Lung (tissue), 11 donors: ENCODE measurements at regions not wholly inside any gene's neighbourhood (a gene's known extent, or its start where the extent isn't known, plus 50 kb on each side); places are given as distances from the start of the nearest gene placed in this dataset.

Source experiments
- ATAC-seq: fragments of 200-7000 bp; cut with Tn5 transposase; one replicate; pipeline ENCODE4 v1.9.1; 2020; ENCODE audit warnings: moderate number of reproducible peaks; ENCODE audit not compliant: insufficient read depth, low FRiP score
- DNase-seq, 3 donors: peaks; one replicate each; pipeline ENCODE4 v3.0.0-alpha.2; 2013 to 2017
- H3K27ac ChIP-seq, 2 donors: one replicate each; pipeline ENCODE4 v1.5.1; 2013; ENCODE audit warnings: mild to moderate bottlenecking in 2 of 2, moderate library complexity in 2 of 2, control low read depth in 1 of 2, inconsistent platforms in 1 of 2, low read depth in 1 of 2, low read length in 1 of 2
- H3K27me3 ChIP-seq, 3 donors: one replicate each; pipeline ENCODE4 v1.5.1; 2013; ENCODE audit warnings: low read length in 2 of 3; ENCODE audit not compliant: control insufficient read depth in 3 of 3, insufficient read depth in 3 of 3
- H3K36me3 ChIP-seq, 4 donors: one replicate each; pipeline ENCODE4 v1.5.1; 2013; ENCODE audit warnings: low read length in 4 of 4, mild to moderate bottlenecking in 1 of 4, moderate library complexity in 1 of 4; ENCODE audit not compliant: control insufficient read depth in 4 of 4, insufficient read depth in 4 of 4
- H3K4me1 ChIP-seq, 5 donors: one replicate each; pipeline ENCODE4 v1.5.1; 2013; ENCODE audit warnings: low read length in 5 of 5, mild to moderate bottlenecking in 2 of 5, moderate library complexity in 1 of 5; ENCODE audit not compliant: control insufficient read depth in 5 of 5, insufficient read depth in 5 of 5
- H3K4me3 ChIP-seq: one replicate; pipeline ENCODE4 v1.5.1; 2013; ENCODE audit warnings: mild to moderate bottlenecking, control low read depth, moderate library complexity
- H3K9ac ChIP-seq, 2 donors: one replicate each; pipeline ENCODE4 v1.5.1; 2013; ENCODE audit warnings: low read length in 2 of 2, control low read depth in 1 of 2; ENCODE audit not compliant: insufficient read depth in 1 of 2
- H3K9me3 ChIP-seq, 4 donors: one replicate each; pipeline ENCODE4 v1.5.1; 2013; ENCODE audit warnings: low read length in 3 of 4, mild to moderate bottlenecking in 1 of 4, moderate library complexity in 1 of 4; ENCODE audit not compliant: control insufficient read depth in 4 of 4, insufficient read depth in 3 of 4
- CTCF ChIP-seq: IDR thresholded peaks from 2 replicates; pipeline ENCODE4 v1.5.1; 2012; ENCODE audit warnings: mild to moderate bottlenecking; ENCODE audit errors: control extremely low read depth, extremely low read depth
- WGBS, 2 donors: extraction: QIAGEN DNeasy Blood & Tissue Kit; methylation state at CpG; one replicate each; pipeline ENCODE4 v1.1.7; 2013; 5-methylcytosine and 5-hydroxymethylcytosine counted together
- donor health status: control.
- donor health status: control.
- donor health status: Bipolar disorder and iron deficiency.
- donor health status: healthy.
- donor health status: DM: yes; HTN: yes; CAD: no.

GRCh38 chr5:29744618-29745017, 1448.9 kb upstream of the CDH6 start:
- no peaks in the 10 kb centered on the region for H3K27me3 ChIP-seq
- H3K36me3 ChIP-seq = no peaks in the 10 kb centered on the region
- no peaks in the 10 kb centered on the region for H3K4me1 ChIP-seq
- 72 to 80% methylated on average over 3 of the region's 3 CpGs for WGBS, 2 donors
- no peak for TF ChIP-seq CTCF
- no peak overlapping the region for H3K9ac ChIP-seq
- DNase-seq (no peak), ATAC-seq (no peak)
- no peak overlapping the region for H3K27ac ChIP-seq
- no peaks in the 10 kb centered on the region for H3K9me3 ChIP-seq
- H3K4me3 ChIP-seq = no peak overlapping the region

GRCh38 chr5:29720954-29721353, 1472.5 kb upstream of the CDH6 start:
- DNase-seq (no peak), ATAC-seq (no peak)
- H3K36me3 ChIP-seq = no peaks in the 10 kb centered on the region
- H3K27ac ChIP-seq = no peak overlapping the region
- no peaks in the 10 kb centered on the region for H3K9me3 ChIP-seq
- H3K9ac ChIP-seq = no peak overlapping the region
- TF ChIP-seq CTCF = no peak
- H3K4me1 ChIP-seq = no peaks in the 10 kb centered on the region
- no peaks in the 10 kb centered on the region for H3K27me3 ChIP-seq
- H3K4me3 ChIP-seq = no peak overlapping the region

GRCh38 chr5:29719171-29719570, 1474.3 kb upstream of the CDH6 start:
- Histone ChIP-seq H3K27ac (no peak overlapping the region), H3K27me3 (no peaks in the 10 kb centered on the region), H3K36me3 (no peaks in the 10 kb centered on the region), H3K4me3 (no peak overlapping the region), H3K9me3 (no peaks in the 10 kb centered on the region), H3K9ac (no peak overlapping the region), H3K4me1 (no peaks in the 10 kb centered on the region)
- ATAC-seq (no peak), DNase-seq (no peak)
- TF ChIP-seq CTCF = no peak
- 80 to 88% methylated on average over 3 of the region's 3 CpGs for WGBS, 2 donors

GRCh38 chr5:29715167-29715566, 1478.3 kb upstream of the CDH6 start:
- no peaks in the 10 kb centered on the region for H3K36me3 ChIP-seq
- no peak overlapping the region for H3K4me3 ChIP-seq
- no peak overlapping the region for H3K27ac ChIP-seq
- ATAC-seq = no peak
- H3K9ac ChIP-seq = no peak overlapping the region
- H3K9me3 ChIP-seq = no peaks in the 10 kb centered on the region
- no peak for DNase-seq
- no peaks in the 10 kb centered on the region for H3K27me3 ChIP-seq
- TF ChIP-seq CTCF = no peak
- no peaks in the 10 kb centered on the region for H3K4me1 ChIP-seq
